DMS114 treated with DMSO at 0.1 percent for 48 hours (cell line): ENCODE measurements at regions not wholly inside any gene's neighbourhood (a gene's known extent, or its start where the extent isn't known, plus 50 kb on each side); places are given as distances from the start of the nearest gene placed in this dataset.

Experiments used
- DNase-seq: peaks from one replicate; lab custom pipeline; 2025; ENCODE audit not compliant: unreplicated experiment; lab: John Stamatoyannopoulos, UW

GRCh38 chr16:51753467-51754127, 602.5 kb upstream of the SALL1 start:
- no peak for DNase-seq

- no peak for DNase-seq
These were observed 601.4 kb upstream of the SALL1 start for GRCh38 chr16:51752438-51752995.

- no peak for DNase-seq
These were observed 596.3 kb upstream of the SALL1 start for GRCh38 chr16:51747329-51747728.

GRCh38 chr16:51734220-51734619, 583.1 kb upstream of the SALL1 start:
- no peak for DNase-seq

GRCh38 chr16:51733181-51733580, 582.1 kb upstream of the SALL1 start:
- no peak for DNase-seq

GRCh38 chr16:51731160-51731559, 580.1 kb upstream of the SALL1 start:
- DNase-seq, result no peak

- DNase-seq, result no peak
These were observed 572.1 kb upstream of the SALL1 start for GRCh38 chr16:51723036-51723724.

- DNase-seq, result no peak
These were observed 571.4 kb upstream of the SALL1 start for GRCh38 chr16:51722467-51722866.

- no peak for DNase-seq
These were observed 568.3 kb upstream of the SALL1 start for GRCh38 chr16:51719376-51719775.

GRCh38 chr16:51716195-51716594, 565.1 kb upstream of the SALL1 start:
- DNase-seq, result no peak

- no peak for DNase-seq
These were observed 562.4 kb upstream of the SALL1 start for GRCh38 chr16:51713502-51713901.

- no peak for DNase-seq
These were observed 560.0 kb upstream of the SALL1 start for GRCh38 chr16:51710905-51711563.

- no peak for DNase-seq
These were observed 559.1 kb upstream of the SALL1 start for GRCh38 chr16:51710186-51710585.

GRCh38 chr16:51708861-51709260, 557.8 kb upstream of the SALL1 start:
- DNase-seq, result no peak

GRCh38 chr16:51707666-51708065, 556.6 kb upstream of the SALL1 start:
- DNase-seq, result no peak

GRCh38 chr16:51705142-51705541, 554.1 kb upstream of the SALL1 start:
- DNase-seq, result no peak

GRCh38 chr16:51701025-51701424, 550.0 kb upstream of the SALL1 start:
- no peak for DNase-seq

GRCh38 chr16:51699686-51700396, 548.8 kb upstream of the SALL1 start:
- no peak for DNase-seq

GRCh38 chr16:51698647-51699046, 547.6 kb upstream of the SALL1 start:
- no peak for DNase-seq

- DNase-seq, result no peak
These were observed 546.4 kb upstream of the SALL1 start for GRCh38 chr16:51697454-51697853.

- no peak for DNase-seq
These were observed 545.3 kb upstream of the SALL1 start for GRCh38 chr16:51696376-51696775.
